ENCODE measurements at regions not wholly inside any gene's neighbourhood (a gene's known extent, or its start where the extent isn't known, plus 50 kb on each side); places are given as distances from the start of the nearest gene placed in this dataset.

- TF ChIP-seq, protein P1, sequence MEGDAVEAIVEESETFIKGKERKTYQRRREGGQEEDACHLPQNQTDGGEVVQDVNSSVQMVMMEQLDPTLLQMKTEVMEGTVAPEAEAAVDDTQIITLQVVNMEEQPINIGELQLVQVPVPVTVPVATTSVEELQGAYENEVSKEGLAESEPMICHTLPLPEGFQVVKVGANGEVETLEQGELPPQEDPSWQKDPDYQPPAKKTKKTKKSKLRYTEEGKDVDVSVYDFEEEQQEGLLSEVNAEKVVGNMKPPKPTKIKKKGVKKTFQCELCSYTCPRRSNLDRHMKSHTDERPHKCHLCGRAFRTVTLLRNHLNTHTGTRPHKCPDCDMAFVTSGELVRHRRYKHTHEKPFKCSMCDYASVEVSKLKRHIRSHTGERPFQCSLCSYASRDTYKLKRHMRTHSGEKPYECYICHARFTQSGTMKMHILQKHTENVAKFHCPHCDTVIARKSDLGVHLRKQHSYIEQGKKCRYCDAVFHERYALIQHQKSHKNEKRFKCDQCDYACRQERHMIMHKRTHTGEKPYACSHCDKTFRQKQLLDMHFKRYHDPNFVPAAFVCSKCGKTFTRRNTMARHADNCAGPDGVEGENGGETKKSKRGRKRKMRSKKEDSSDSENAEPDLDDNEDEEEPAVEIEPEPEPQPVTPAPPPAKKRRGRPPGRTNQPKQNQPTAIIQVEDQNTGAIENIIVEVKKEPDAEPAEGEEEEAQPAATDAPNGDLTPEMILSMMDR (IDR thresholded peaks at IDR 0.05): no peak
- no peak for TF ChIP-seq POLR2A (IDR thresholded peaks at IDR 0.05)
Measured at GRCh38 chr10:121373411-121373810, 224.8 kb downstream of the FGFR2 start.
